ENCODE measurements at regions not wholly inside any gene's neighbourhood (a gene's known extent, or its start where the extent isn't known, plus 50 kb on each side); places are given as distances from the start of the nearest gene placed in this dataset.

DNA sequence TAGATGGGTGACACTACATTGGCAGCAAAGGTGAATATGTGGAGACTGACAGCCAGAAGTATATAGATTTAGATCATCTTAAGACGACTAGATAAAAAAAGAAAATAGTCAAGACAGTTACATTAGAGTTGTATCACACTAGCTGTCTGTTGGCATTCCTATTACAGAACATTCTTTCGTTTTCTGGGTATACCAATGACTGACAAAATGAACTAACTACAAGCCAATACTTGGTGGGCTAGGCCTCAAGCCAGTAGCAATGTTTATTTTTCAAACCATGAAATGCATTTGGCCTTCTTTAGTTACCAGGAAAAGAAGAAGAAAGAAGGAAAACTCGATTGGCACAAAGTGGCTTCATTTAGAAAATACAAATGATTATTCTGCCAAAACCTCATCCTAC, 944.9 kb upstream of the ZEB2 start:
- TF ChIP-seq, protein P1, sequence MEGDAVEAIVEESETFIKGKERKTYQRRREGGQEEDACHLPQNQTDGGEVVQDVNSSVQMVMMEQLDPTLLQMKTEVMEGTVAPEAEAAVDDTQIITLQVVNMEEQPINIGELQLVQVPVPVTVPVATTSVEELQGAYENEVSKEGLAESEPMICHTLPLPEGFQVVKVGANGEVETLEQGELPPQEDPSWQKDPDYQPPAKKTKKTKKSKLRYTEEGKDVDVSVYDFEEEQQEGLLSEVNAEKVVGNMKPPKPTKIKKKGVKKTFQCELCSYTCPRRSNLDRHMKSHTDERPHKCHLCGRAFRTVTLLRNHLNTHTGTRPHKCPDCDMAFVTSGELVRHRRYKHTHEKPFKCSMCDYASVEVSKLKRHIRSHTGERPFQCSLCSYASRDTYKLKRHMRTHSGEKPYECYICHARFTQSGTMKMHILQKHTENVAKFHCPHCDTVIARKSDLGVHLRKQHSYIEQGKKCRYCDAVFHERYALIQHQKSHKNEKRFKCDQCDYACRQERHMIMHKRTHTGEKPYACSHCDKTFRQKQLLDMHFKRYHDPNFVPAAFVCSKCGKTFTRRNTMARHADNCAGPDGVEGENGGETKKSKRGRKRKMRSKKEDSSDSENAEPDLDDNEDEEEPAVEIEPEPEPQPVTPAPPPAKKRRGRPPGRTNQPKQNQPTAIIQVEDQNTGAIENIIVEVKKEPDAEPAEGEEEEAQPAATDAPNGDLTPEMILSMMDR (conservative IDR thresholded peaks at IDR 0.05; ENCODE audit: low read depth, low read length): no peak
- TF ChIP-seq EZH2 (IDR thresholded peaks at IDR 0.05; ENCODE audit: low read length, unreplicated experiment): no peak

All from PC-3 (cell line).